ENCODE measurements at regions not wholly inside any gene's neighbourhood (a gene's known extent, or its start where the extent isn't known, plus 50 kb on each side); places are given as distances from the start of the nearest gene placed in this dataset.
A peak's percentile ranks its signal among the peaks of the same experiment; 100 is the strongest.

GRCh38 chr20:63094767-63095499 lies 88.2 kb upstream of the BHLHE23 start:
- Histone ChIP-seq H3K9me3 (no peaks in the 10 kb centered on the region), H3K36me3 (no peaks in the 10 kb centered on the region), H3K4me2 (peak overlapping the region; percentile 68), H4K20me1 (no peaks in the 10 kb centered on the region), H3K4me1 (peaks cover 74% of the 10 kb centered on the region), H3K27ac (no peak overlapping the region), H3K9ac (no peak overlapping the region), H3K27me3 (no peaks in the 10 kb centered on the region), H3K4me3 (no peak overlapping the region)
- TF ChIP-seq Cebpa-rat (IDR thresholded peaks at IDR 0.05): no peak

- Histone ChIP-seq H3K27ac (no peak overlapping the region), H3K4me1 (peaks cover 75% of the 10 kb centered on the region), H3K9ac (no peak overlapping the region), H3K4me2 (peak overlapping the region; percentile 68), H3K36me3 (no peaks in the 10 kb centered on the region), H4K20me1 (no peaks in the 10 kb centered on the region), H3K27me3 (no peaks in the 10 kb centered on the region), H3K9me3 (no peaks in the 10 kb centered on the region), H3K4me3 (no peak overlapping the region)
- no peak for TF ChIP-seq Cebpa-rat (IDR thresholded peaks at IDR 0.05)
These were observed 87.4 kb upstream of the BHLHE23 start for GRCh38 chr20:63093966-63094766.

- 0 out of 2 replicates have a peak, but pooled peaks cover 4% of the 10 kb centered on the region for H3K27me3 ChIP-seq
- H3K9ac ChIP-seq: no peak overlapping the region
- H3K4me1 ChIP-seq: peaks cover 77% of the 10 kb centered on the region
These were observed 86.0 kb upstream of the BHLHE23 start for GRCh38 chr20:63092660-63093215.

GRCh38 chr20:63091901-63092659 lies 85.3 kb upstream of the BHLHE23 start:
- H4K20me1 ChIP-seq: no peaks in the 10 kb centered on the region

More at GRCh38 chr20:63092660-63093215, 86.0 kb upstream of the BHLHE23 start:
- no peak for TF ChIP-seq Cebpa-rat (IDR thresholded peaks at IDR 0.05)
- Histone ChIP-seq H3K36me3 (no peaks in the 10 kb centered on the region), H3K9me3 (no peaks in the 10 kb centered on the region), H4K20me1 (no peaks in the 10 kb centered on the region), H3K4me3 (no peak overlapping the region), H3K27ac (no peak overlapping the region), H3K4me2 (no peak overlapping the region; the same call in 1 of the 2 replicates)

GRCh38 chr20:63090682-63091571 lies 84.2 kb upstream of the BHLHE23 start:
- H3K4me3 ChIP-seq: no peak overlapping the region
- no peak overlapping the region for H3K27ac ChIP-seq
- TF ChIP-seq Cebpa-rat (IDR thresholded peaks at IDR 0.05): no peak
- H3K27me3 ChIP-seq: 0 out of 2 replicates have a peak, but pooled peaks cover 11% of the 10 kb centered on the region
- no peaks in the 10 kb centered on the region for H3K36me3 ChIP-seq
- no peaks in the 10 kb centered on the region; the same call in 1 of the 2 replicates for H4K20me1 ChIP-seq
- no peak overlapping the region for H3K9ac ChIP-seq
- peaks cover 60% of the 10 kb centered on the region for H3K4me1 ChIP-seq
- H3K4me2 ChIP-seq: no peak overlapping the region
- H3K9me3 ChIP-seq: no peaks in the 10 kb centered on the region

More at GRCh38 chr20:63091901-63092659, 85.3 kb upstream of the BHLHE23 start:
- Histone ChIP-seq H3K36me3 (no peaks in the 10 kb centered on the region), H3K4me3 (no peak overlapping the region), H3K27ac (no peak overlapping the region), H3K4me1 (peaks cover 72% of the 10 kb centered on the region), H3K9me3 (no peaks in the 10 kb centered on the region), H3K4me2 (no peak overlapping the region; the same call in 1 of the 2 replicates), H3K9ac (no peak overlapping the region), H3K27me3 (0 out of 2 replicates have a peak, but pooled peaks cover 11% of the 10 kb centered on the region)
- TF ChIP-seq Cebpa-rat (IDR thresholded peaks at IDR 0.05): no peak

DNA sequence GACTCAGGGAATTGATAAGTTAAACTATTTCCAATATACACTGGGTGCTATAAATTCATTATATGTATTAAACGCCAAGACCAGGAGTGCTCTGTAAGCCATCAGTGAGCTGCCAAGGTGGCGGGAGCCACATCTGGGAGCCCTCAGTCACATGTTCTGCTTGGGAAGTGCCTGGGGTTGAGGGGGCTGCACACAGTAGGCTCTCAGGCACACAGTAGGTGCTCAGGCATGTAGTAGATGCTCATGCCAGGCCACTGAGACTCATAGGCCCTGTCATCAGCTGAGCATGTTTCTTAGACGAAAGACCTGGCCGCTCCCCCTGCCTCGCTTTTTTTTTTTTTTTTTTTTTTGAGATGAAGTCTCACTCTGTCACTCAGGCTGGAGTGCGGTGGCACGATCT lies 83.3 kb upstream of the BHLHE23 start:
- Histone ChIP-seq H3K27ac (no peak overlapping the region), H3K4me2 (peak overlapping the region; percentile 56), H3K9ac (no peak overlapping the region), H3K36me3 (no peaks in the 10 kb centered on the region), H3K4me3 (no peak overlapping the region), H3K9me3 (no peaks in the 10 kb centered on the region), H3K27me3 (peaks cover 17% of the 10 kb centered on the region; the same call in 1 of the 2 replicates), H3K4me1 (peaks cover 51% of the 10 kb centered on the region), H4K20me1 (peaks cover 7% of the 10 kb centered on the region; the same call in 1 of the 2 replicates)
- no peak for TF ChIP-seq Cebpa-rat (IDR thresholded peaks at IDR 0.05)

GRCh38 chr20:63089051-63089907 lies 82.5 kb upstream of the BHLHE23 start:
- Histone ChIP-seq H3K4me1 (peaks cover 44% of the 10 kb centered on the region), H3K9ac (no peak overlapping the region), H3K9me3 (no peaks in the 10 kb centered on the region), H3K36me3 (no peaks in the 10 kb centered on the region), H3K4me2 (peak overlapping the region; percentile 56), H3K27me3 (peaks cover 24% of the 10 kb centered on the region), H3K4me3 (no peak overlapping the region), H4K20me1 (peaks cover 7% of the 10 kb centered on the region; the same call in 1 of the 2 replicates), H3K27ac (no peak overlapping the region)
- no peak for TF ChIP-seq Cebpa-rat (IDR thresholded peaks at IDR 0.05)
